Stimulated activated CD4-positive, alpha-beta T cell treated with anti-CD3 and anti-CD28 coated beads, Interleukin-12 subunit alpha, Interleukin-12 subunit beta, amount 100 ng/mL, for 4 hours (primary cell): ENCODE measurements at regions not wholly inside any gene's neighbourhood (a gene's known extent, or its start where the extent isn't known, plus 50 kb on each side); places are given as distances from the start of the nearest gene placed in this dataset.
"Not testable (repeated sequence)": the region's sequence is repeated elsewhere in the genome, so short reads cannot be mapped to it uniquely, and the experiment has no call there.

Experiments
- DNase-seq: peaks from one replicate; pipeline ENCODE4 v3.0.0-alpha.2; 2020

GRCh38 chr9:100819980-100820379 is 208.5 kb upstream of the PLPPR1 start:
- no peak for DNase-seq

- not testable (repeated sequence) for DNase-seq
These were observed 195.5 kb upstream of the PLPPR1 start for GRCh38 chr9:100833035-100833434.

- no peak for DNase-seq
These were observed 189.7 kb upstream of the PLPPR1 start for GRCh38 chr9:100838857-100839256.

DNA sequence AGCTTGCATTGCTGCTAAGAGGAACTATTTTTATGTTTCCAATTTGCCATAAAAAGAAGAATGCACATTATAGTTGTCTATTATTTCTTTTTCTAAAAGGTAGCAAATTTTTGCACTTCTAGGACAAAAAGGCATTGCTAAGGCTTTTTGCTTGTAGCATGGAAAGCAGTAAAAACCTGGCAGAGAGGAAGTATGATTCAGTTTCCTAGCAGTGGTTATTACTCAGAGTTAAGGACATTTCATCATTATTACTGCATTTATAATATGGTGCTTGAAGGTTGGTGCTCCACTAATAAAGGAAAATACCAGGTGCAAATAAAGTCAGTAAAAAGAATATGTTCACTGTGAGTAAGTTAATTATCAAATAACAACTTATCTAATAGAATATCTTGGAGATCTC is 179.8 kb upstream of the PLPPR1 start:
- no peak for DNase-seq

DNA sequence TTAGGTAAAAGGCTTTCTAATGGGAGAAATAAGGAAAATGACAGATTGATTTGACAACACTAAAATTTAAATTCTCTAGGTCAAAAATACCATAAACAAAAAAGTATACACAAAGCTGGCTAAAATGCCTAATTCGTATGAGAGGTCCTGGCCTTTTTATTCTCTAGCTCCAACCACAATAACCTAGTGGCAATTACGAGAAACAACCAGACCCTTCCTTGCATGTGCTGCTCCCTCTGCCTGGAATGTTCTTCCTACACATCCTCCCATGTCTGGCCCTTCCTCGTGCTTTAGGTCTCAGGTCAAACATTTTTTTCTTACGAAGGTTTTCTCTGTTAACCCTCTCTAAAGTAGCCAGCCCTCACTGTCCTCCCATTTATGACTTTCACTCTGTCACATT is 176.4 kb upstream of the PLPPR1 start:
- DNase-seq = no peak

DNA sequence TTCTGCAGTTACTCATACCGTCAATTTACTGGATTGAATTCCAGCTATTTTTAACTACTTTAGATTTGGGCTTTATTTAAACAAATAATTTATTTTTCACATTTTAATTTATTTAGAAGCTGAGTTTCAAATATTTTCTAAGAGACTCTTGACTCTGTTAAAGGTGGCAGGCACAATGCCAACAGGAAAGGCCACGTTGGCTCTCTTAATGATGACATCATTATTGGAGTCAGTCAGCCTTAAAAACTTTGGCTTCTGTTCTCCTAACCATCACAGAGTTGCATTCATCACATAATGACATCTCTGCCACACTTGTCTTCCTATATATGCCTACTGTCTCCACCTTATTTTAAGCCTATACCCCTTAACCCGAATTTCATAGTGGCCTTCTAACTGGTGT is 172.3 kb upstream of the PLPPR1 start:
- DNase-seq = no peak

DNA sequence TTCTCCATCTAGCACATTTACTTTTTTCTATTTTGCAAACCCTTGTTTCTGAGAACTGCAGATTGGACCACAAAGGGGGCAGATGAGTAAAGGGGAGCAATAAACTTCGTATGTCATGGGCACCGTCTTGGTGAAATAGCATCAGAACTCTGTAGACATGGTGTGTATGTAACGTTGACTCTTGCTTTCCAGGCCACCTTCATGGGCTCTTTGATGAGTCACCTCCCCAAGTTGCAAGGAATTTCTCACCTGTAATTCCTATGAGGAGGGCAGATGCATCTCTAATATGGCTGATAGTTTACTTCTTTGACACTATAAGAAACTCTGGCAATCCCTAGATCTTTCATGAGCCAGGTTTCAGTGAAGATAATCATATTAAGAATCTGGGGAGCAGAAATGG is 163.4 kb upstream of the PLPPR1 start:
- DNase-seq = no peak

- no peak for DNase-seq
These were observed 162.9 kb upstream of the PLPPR1 start for GRCh38 chr9:100865648-100866047.

DNA sequence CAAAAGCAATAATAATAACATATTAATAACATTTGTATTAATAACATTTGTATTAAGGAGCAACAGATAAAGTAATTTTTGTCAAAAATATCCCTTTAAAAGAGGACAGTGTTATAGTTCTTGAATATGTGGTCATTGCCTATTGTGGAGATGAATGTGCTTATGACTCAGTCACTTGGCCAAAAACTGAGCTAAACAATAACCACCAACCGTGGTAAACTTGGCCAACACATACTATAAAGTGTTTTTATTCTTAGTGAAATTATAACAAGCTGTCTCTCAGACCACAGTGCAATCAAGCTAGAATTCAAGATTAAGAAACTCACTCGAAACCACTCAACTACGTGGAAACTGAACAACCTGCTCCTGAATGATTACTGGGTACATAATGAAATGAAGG is 159.2 kb upstream of the PLPPR1 start:
- DNase-seq = no peak

- no peak for DNase-seq
These were observed 148.6 kb upstream of the PLPPR1 start for GRCh38 chr9:100879884-100880283.

- DNase-seq = no peak
These were observed 148.2 kb upstream of the PLPPR1 start for GRCh38 chr9:100880284-100880683.

DNA sequence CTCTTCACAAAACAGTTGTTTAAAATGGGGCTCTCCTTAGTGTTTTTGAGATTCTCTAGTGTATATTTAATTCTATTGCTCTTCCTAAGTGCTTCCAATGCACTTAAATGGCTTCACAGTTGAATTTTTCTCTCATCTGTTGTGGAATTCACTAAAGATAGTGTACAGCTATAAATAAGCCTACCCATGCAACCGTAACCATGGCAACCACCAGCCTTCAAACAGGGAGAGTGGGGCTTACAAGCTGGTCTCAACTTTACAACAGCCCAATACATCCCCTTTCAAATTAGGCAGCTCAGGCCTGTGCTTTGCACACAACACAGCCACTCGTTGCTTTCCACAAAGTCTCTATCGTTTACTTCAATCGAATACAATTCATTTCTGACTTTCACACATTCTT is 144.0 kb upstream of the PLPPR1 start:
- DNase-seq = no peak

GRCh38 chr9:100890321-100890720 is 138.2 kb upstream of the PLPPR1 start:
- no peak for DNase-seq

DNA sequence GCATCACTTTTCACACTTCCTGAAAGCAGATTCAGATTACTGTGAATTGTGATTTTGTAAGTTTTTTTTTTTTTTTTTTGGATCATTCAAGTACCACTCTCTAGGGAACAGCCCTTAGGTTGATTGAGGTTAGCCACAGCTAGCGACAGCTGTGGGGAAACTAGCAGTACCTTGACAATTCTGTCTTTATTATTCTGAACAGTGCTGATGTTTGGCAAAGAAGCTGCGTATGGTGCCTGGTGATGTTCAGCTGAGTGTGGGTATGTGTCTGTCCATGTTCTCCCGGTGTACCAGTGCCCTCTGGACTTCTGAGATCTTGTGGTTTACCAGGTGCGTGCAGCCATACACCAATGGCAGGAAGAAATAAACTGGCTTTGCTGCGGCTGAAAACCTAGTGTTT is 117.3 kb upstream of the PLPPR1 start:
- DNase-seq = no peak

GRCh38 chr9:100913257-100913656 is 115.3 kb upstream of the PLPPR1 start:
- no peak for DNase-seq

DNA sequence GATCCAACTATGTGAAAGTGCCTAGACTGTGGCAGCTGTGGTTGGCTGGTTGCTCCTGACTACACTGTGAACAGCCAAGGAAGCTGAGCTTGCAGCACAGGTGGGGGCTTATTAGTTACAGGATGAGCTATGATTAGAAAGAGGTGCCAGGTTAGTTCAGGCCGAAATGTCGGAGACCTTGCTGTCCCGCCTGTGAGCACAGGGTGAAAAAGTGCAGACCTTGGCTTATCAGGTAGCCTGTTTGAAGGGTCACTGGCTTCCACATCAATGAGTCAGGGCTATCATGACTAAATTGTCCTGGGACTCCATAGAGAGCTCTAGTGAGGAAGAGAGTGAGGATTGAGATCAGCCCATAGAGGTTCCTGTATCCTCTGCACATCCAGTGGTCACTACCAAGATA is 114.3 kb upstream of the PLPPR1 start:
- DNase-seq = no peak

DNA sequence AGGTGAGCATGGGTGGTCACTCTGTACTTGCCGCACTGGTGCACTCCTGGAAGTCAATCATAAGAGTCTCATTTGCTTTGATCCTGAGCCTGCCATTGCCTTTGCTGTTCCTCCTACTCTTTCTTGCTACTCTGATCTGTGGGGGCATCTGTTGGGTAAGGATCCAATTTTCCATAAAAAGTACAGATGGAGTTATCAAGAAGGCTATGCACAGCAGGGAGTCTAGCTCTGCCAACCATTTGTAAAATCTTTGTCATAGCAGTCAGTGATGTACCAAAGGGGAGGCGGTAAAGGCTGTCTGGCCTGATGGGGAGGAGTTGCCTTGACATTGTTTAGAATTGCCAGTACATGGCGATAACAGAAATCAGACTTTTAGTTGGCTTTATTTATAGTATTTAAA is 109.0 kb upstream of the PLPPR1 start:
- DNase-seq = no peak

DNA sequence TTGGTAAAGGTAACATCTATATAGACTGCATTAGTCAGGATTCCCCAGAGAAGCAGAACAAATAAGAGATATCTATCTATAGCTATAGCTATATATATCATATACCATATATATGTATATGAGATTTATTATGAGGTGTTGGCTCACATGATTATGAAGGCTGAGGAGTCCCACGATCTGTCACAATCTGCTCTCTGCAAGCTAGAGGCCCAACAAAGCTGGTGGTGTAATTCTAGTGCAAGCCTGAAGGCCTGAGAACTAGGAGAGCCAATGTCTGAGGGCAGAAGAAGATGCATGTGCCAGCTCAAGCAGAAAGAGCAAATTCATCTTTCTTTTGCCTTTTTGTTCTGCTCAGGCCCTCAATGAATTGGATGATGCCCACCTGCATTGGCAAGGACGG is 102.2 kb upstream of the PLPPR1 start:
- no peak for DNase-seq

- no peak for DNase-seq
These were observed 100.8 kb upstream of the PLPPR1 start for GRCh38 chr9:100927763-100928162.

DNA sequence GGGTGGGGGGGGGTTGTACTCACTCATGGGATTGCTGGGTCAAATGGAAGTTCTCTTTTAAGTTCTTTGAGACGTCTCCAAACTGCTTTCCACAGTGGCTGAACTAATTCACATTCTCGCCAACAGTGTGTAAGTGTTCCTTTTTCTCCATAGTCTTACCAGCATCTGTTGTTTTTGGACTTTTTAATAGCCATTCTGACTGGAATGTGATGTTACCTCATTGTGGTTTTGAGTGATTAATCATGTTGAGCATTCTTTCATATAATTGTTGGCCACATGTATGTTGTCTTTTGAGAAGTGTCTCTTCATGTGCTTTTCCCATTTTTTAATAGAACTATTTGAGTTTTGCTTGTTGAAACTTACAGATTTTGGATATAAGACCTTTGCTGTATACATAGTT is 94.9 kb upstream of the PLPPR1 start:
- DNase-seq = no peak

DNA sequence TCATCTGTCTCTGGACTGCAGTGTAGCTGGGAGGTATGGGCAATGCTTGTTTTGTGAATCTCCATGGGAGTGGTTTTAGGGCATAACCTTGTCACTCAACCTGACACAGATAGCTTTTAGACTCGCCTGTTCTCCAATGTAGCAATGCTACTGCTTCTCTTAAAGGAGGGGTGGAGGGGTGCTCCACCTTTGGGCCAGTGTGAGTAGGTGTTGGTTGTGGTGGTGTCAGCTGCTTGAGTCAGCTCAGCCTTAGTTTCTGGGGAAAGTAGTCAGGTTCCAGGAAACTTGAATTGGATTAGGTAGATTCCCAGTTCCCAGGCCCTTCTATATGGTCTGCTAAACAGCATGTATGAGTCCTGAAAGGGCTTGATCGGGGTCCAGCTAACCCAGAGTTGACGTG is 91.1 kb upstream of the PLPPR1 start:
- no peak for DNase-seq

DNA sequence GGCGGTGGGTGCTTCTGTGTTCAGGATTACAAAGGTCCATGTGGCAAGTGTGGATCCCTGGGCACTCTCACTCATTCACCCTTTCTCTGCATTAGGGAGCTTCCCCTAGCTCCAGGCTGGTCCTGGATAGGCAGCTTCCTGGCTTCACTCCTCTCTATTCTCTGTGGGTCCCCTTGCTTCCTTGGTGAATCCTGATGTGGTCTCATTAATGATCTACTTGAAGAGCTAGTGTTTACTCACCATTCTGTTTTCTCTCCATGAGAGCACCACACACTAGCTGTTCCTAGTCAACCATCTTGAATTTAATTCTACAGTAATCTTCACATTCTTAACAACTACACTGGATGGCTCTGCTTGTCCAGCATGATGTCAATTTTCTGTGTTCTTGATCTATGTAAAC is 90.0 kb upstream of the PLPPR1 start:
- DNase-seq = no peak

DNA sequence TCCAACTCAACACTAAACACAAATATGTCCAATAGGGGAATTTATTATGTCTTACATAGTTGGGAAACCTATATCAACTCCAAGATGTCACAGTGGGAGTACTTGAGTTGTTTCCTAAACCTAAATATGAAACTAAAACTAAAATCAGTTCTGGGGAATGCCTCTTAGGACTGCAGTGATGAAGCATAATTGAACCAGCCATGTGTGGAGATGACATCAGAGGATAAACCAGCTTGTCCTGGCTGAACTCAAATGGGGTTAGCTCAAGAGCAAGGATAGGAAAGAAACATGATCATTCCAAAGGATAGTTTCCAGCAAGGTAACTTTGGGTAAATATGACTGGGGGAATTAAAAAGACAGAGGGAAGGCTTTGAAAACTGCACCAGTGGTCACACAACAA is 88.9 kb upstream of the PLPPR1 start:
- no peak for DNase-seq

- DNase-seq = no peak
These were observed 69.3 kb upstream of the PLPPR1 start for GRCh38 chr9:100959226-100959625.
